Psoas muscle (tissue), 7 donors: ENCODE measurements at regions not wholly inside any gene's neighbourhood (a gene's known extent, or its start where the extent isn't known, plus 50 kb on each side); places are given as distances from the start of the nearest gene placed in this dataset.

Experiments used
- ATAC-seq, 4 donors: fragments of 200-7000 bp; cut with Tn5 transposase; one replicate each; pipeline ENCODE4 v1.9.1; 2020; ENCODE audit warnings: moderate library complexity in 3 of 4, mild to moderate bottlenecking in 2 of 4
- DNase-seq, 2 donors: peaks; one replicate each; pipeline ENCODE4 v3.0.0-alpha.2; 2020
- H3K27ac ChIP-seq: fragments of 200-600 bp; one replicate; pipeline ENCODE4 v1.8.0; 2022
- H3K27me3 ChIP-seq, 3 donors: fragments of 200-600 bp in 1 of 3; one replicate each; pipeline versions ENCODE4 v1.6.1 to v1.8.0; 2013 to 2022; ENCODE audit warnings: low read length in 2 of 3, mild to moderate bottlenecking in 2 of 3, moderate library complexity in 1 of 3; ENCODE audit not compliant: insufficient read depth in 3 of 3
- H3K36me3 ChIP-seq, 2 donors: fragments of 200-600 bp in 1 of 2; one replicate each; pipeline versions ENCODE4 v1.6.1 to v1.8.0; 2013 to 2022; ENCODE audit warnings: low read depth in 1 of 2, mild to moderate bottlenecking in 1 of 2, moderate library complexity in 1 of 2; ENCODE audit not compliant: insufficient read depth in 1 of 2
- H3K4me1 ChIP-seq: fragments of 200-600 bp; one replicate; pipeline ENCODE4 v1.8.0; 2022
- H3K4me3 ChIP-seq: fragments of 200-600 bp; one replicate; pipeline ENCODE4 v1.8.0; 2022; ENCODE audit warnings: mild to moderate bottlenecking
- H3K9me3 ChIP-seq: fragments of 200-600 bp; one replicate; pipeline ENCODE4 v1.8.0; 2022
- CTCF ChIP-seq: fragments of 200-600 bp; IDR thresholded peaks from one replicate; pipeline ENCODE4 v1.8.0; 2022; ENCODE audit warnings: antibody characterized with exemption
- WGBS, 3 donors: extraction: QIAGEN DNeasy Blood & Tissue Kit; methylation state at CpG; one replicate each; pipeline versions ENCODE4 v1.1.6 to v1.1.7; 2013; 5-methylcytosine and 5-hydroxymethylcytosine counted together
- intact Hi-C, 2 donors: fragments of 100-400 bp; cut with DNase I; formaldehyde crosslinking; loops; one replicate each; pipeline versions ENCODE4 v1.11.0 to v1.14.2; 2022
- donor health status: healthy with polysubstance abuse.
- donor health status: DM: no; HTN: no; CAD: no; lungs with moderate emphysema.
- donor health status: Bipolar disorder and iron deficiency.
- donor health status: healthy.
- donor health status: DM: yes; HTN: yes; CAD: no.
- donor health status: DM: no; HTN: no; CAD: no.
- donor health status: DM: yes; HTN: yes; CAD: no.

GRCh38 chr12:67096533-67097318, 172.4 kb upstream of the CAND1 start:
- Histone ChIP-seq H3K27me3 (peaks cover 0 to 2% (median 0%) of the 10 kb centered on the region in 3 donors), H3K4me3 (no peak overlapping the region), H3K9me3 (no peaks in the 10 kb centered on the region), H3K36me3 (no peaks in the 10 kb centered on the region), H3K4me1 (no peaks in the 10 kb centered on the region), H3K27ac (no peak overlapping the region)
- TF ChIP-seq CTCF, result no peak
- no peak for DNase-seq
- no peak for ATAC-seq
- 75 to 79% (median 78%) methylated on average over 2 of the region's 2 CpGs for WGBS, 3 donors
- intact Hi-C loops, result no loop called here

- no peak for TF ChIP-seq CTCF
- Histone ChIP-seq H3K4me3 (no peak overlapping the region), H3K9me3 (no peaks in the 10 kb centered on the region), H3K27me3 (peaks cover 0 to 2% (median 0%) of the 10 kb centered on the region in 3 donors), H3K4me1 (no peaks in the 10 kb centered on the region), H3K27ac (no peak overlapping the region), H3K36me3 (no peaks in the 10 kb centered on the region)
- ATAC-seq (no peak), DNase-seq (no peak)
- intact Hi-C loops, result no loop called here
- 63 to 68% (median 68%) methylated on average over 3 of the region's 3 CpGs for whole genome bisulfite sequencing, 3 donors
These were observed 169.3 kb upstream of the CAND1 start for GRCh38 chr12:67099858-67100257.

- 71 to 94% (median 83%) methylated on average over 1 of the region's 1 CpG for WGBS, 3 donors
- ATAC-seq, result no peak
These were observed 165.6 kb upstream of the CAND1 start for GRCh38 chr12:67103521-67103920.

GRCh38 chr12:67107235-67107634, 161.9 kb upstream of the CAND1 start:
- intact Hi-C loops, result no loop called here
- WGBS, 3 donors, result 67 to 92% (median 71%) methylated on average over 1 of the region's 1 CpG
- Histone ChIP-seq H3K9me3 (peaks cover 6% of the 10 kb centered on the region), H3K27ac (no peak overlapping the region), H3K36me3 (no peaks in the 10 kb centered on the region), H3K27me3 (no peaks in the 10 kb centered on the region), H3K4me1 (no peaks in the 10 kb centered on the region), H3K4me3 (no peak overlapping the region)
- DNase-seq (no peak), ATAC-seq (no peak)
- no peak for TF ChIP-seq CTCF

More at GRCh38 chr12:67103521-67103920, 165.6 kb upstream of the CAND1 start:
- Histone ChIP-seq H3K4me3 (no peak overlapping the region), H3K9me3 (peaks cover 6% of the 10 kb centered on the region), H3K27me3 (peaks cover 0 to 2% (median 0%) of the 10 kb centered on the region in 3 donors), H3K4me1 (no peaks in the 10 kb centered on the region), H3K36me3 (no peaks in the 10 kb centered on the region), H3K27ac (no peak overlapping the region)
- no peak for DNase-seq
- intact Hi-C loops, result no loop called here
- TF ChIP-seq CTCF, result no peak
